Neural progenitor cell (in vitro differentiated cells): ENCODE measurements at regions not wholly inside any gene's neighbourhood (a gene's known extent, or its start where the extent isn't known, plus 50 kb on each side); places are given as distances from the start of the nearest gene placed in this dataset.

Source experiments
- DNase-seq: peaks from one replicate; pipeline ENCODE4 v3.0.0-alpha.2; 2016; ENCODE audit warnings: low spot score
- H2AFZ ChIP-seq: fragments of 200-600 bp; sonication (generic); replicated peaks from 2 replicates; pipeline ENCODE4 v1.6.1; 2016; ENCODE audit warnings: antibody characterized with exemption
- H3F3A ChIP-seq: fragments of 200-600 bp; sonication (generic); 2 replicates; pipeline ENCODE4 v1.6.1; 2016; ENCODE audit warnings: antibody characterized with exemption, low read depth
- H3K27ac ChIP-seq: fragments of 200-600 bp; sonication (generic); 2 replicates; pipeline ENCODE4 v1.5.1; 2016; ENCODE audit warnings: mild to moderate bottlenecking
- H3K27me3 ChIP-seq: fragments of 200-600 bp; sonication (generic); 2 replicates; pipeline ENCODE4 v1.6.1; 2016; ENCODE audit warnings: mild to moderate bottlenecking, moderate library complexity
- H3K36me3 ChIP-seq: fragments of 200-600 bp; sonication (generic); 2 replicates; pipeline ENCODE4 v1.5.1; 2016
- H3K4me1 ChIP-seq: fragments of 200-600 bp; sonication (generic); 2 replicates; pipeline ENCODE4 v1.6.1; 2016; ENCODE audit warnings: mixed run types
- H3K4me2 ChIP-seq: fragments of 200-600 bp; sonication (generic); 2 replicates; pipeline ENCODE4 v1.6.1; 2016
- H3K4me3 ChIP-seq: fragments of 200-600 bp; sonication (generic); 2 replicates; pipeline ENCODE4 v1.5.1; 2016
- H3K79me2 ChIP-seq: fragments of 200-600 bp; sonication (generic); 2 replicates; pipeline ENCODE4 v1.6.1; 2016; ENCODE audit warnings: low read depth
- H3K9ac ChIP-seq: fragments of 200-600 bp; sonication (generic); 2 replicates; pipeline ENCODE4 v1.6.1; 2016
- H3K9me3 ChIP-seq: fragments of 200-600 bp; sonication (generic); 2 replicates; pipeline ENCODE4 v1.5.1; 2016; ENCODE audit warnings: low read depth
- H4K20me1 ChIP-seq: fragments of 200-600 bp; sonication (generic); 2 replicates; pipeline ENCODE4 v1.6.1; 2016; ENCODE audit warnings: low read depth
- H3K27ac Mint-ChIP-seq: 3 replicates; pipeline ENCODE4 v1.8.0; 2021; ENCODE audit warnings: mixed read lengths
- H3K27me3 Mint-ChIP-seq: 2 replicates; pipeline ENCODE4 v1.8.0; 2022; ENCODE audit warnings: low read depth, mild to moderate bottlenecking, inconsistent platforms, moderate library complexity, mixed read lengths; ENCODE audit not compliant: insufficient read depth
- H3K36me3 Mint-ChIP-seq: 3 replicates; pipeline ENCODE4 v1.8.0; 2021; ENCODE audit warnings: mixed read lengths
- H3K4me1 Mint-ChIP-seq: 3 replicates; pipeline ENCODE4 v1.8.0; 2021; ENCODE audit warnings: mixed read lengths
- H3K4me3 Mint-ChIP-seq: 3 replicates; pipeline ENCODE4 v1.8.0; 2021; ENCODE audit warnings: mild to moderate bottlenecking, moderate library complexity, mixed read lengths
- H3K9me3 Mint-ChIP-seq: 3 replicates; pipeline ENCODE4 v1.8.0; 2020; ENCODE audit warnings: mixed read lengths
- EZH2 ChIP-seq: fragments of 200-600 bp; sonication (generic); IDR thresholded peaks from 2 replicates; pipeline ENCODE4 v1.6.1; 2017; ENCODE audit warnings: antibody characterized with exemption, mild to moderate bottlenecking, moderate library complexity
- EZH2phosphoT487 ChIP-seq: fragments of 200-600 bp; sonication (generic); IDR thresholded peaks from 2 replicates; pipeline ENCODE4 v1.6.1; 2017; ENCODE audit warnings: antibody characterized with exemption
- TF ChIP-seq, protein P1 (sequence below): fragments of 200-600 bp; sonication (generic); IDR thresholded peaks from 2 replicates; pipeline ENCODE4 v1.5.1; 2017; ENCODE audit warnings: antibody characterized with exemption, mild to moderate bottlenecking

DNA sequence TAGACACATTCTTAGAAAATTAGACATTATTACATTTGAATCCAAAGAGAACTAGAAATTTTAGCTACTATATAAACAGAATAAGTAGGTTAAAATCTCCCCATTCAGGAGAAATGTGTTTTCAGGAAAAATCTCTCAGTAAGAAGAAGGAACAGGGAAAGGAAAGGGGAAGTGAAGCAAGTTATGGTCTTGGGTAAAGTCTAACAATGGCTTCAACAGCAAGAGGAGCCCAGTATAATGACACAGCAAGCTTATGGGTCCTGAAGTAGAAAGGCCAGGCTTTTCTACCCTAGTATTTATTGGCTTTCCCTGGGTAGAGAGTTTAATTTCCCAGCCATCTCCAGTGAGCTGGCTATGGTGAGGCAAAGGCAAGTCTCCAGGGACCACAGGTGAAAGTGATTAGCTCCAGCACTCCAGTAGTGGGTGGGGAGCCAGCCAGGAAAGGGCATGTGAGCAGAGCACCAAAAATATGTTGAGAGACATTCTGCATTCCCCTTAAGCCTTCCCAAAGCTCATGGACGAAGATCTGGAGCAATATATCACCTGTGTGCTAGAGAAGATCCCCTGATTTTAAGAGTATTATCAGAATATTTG lies 981.7 kb downstream of the NR2F1-AS1 start:
- H4K20me1 ChIP-seq, result no peaks in the 10 kb centered on the region
- H3K4me3 ChIP-seq, result no peak overlapping the region
- H3K9me3 ChIP-seq, result no peaks in the 10 kb centered on the region
- Mint-ChIP-seq H3K27ac (no peak overlapping the region), H3K36me3 (peaks cover 2% of the 10 kb centered on the region), H3K27me3 (peaks cover 2% of the 10 kb centered on the region), H3K9me3 (peaks cover 5% of the 10 kb centered on the region), H3K4me3 (no peak overlapping the region), H3K4me1 (peaks cover 6% of the 10 kb centered on the region)
- no peak overlapping the region for H3K9ac ChIP-seq
- H3K79me2 ChIP-seq, result no peaks in the 10 kb centered on the region
- no peak overlapping the region for H3K4me2 ChIP-seq
- TF ChIP-seq EZH2phosphoT487 (no peak), EZH2 (no peak)
- TF ChIP-seq, protein P1, sequence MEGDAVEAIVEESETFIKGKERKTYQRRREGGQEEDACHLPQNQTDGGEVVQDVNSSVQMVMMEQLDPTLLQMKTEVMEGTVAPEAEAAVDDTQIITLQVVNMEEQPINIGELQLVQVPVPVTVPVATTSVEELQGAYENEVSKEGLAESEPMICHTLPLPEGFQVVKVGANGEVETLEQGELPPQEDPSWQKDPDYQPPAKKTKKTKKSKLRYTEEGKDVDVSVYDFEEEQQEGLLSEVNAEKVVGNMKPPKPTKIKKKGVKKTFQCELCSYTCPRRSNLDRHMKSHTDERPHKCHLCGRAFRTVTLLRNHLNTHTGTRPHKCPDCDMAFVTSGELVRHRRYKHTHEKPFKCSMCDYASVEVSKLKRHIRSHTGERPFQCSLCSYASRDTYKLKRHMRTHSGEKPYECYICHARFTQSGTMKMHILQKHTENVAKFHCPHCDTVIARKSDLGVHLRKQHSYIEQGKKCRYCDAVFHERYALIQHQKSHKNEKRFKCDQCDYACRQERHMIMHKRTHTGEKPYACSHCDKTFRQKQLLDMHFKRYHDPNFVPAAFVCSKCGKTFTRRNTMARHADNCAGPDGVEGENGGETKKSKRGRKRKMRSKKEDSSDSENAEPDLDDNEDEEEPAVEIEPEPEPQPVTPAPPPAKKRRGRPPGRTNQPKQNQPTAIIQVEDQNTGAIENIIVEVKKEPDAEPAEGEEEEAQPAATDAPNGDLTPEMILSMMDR, result no peak
- no peak for DNase-seq
- peaks cover 4% of the 10 kb centered on the region for H3F3A ChIP-seq
- H3K4me1 ChIP-seq, result peaks cover 20% of the 10 kb centered on the region
- peak overlapping the region; percentile 61 for H2AFZ ChIP-seq
- H3K27ac ChIP-seq, result no peak overlapping the region
- no peaks in the 10 kb centered on the region for H3K36me3 ChIP-seq
- H3K27me3 ChIP-seq, result no peaks in the 10 kb centered on the region

DNA sequence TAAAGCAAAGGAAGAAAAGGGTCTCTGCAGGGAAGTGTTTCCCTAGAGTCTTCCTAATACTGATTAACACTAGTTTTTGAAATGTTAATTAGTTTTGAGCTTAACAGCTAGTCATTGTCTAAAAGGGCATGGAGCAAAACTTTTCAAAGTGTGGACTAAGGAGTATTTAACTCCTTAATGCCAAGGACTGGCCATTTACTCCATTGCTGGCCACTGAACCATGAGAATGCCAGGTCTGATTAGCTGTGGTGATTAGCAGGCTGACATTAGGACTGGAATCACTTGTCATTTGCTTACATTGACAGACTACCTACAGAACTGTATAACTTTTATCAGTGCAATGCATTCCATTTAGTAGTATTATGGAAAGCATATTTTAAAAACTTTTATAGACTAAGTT lies 987.0 kb downstream of the NR2F1-AS1 start:
- H3K36me3 Mint-ChIP-seq, result peaks cover 4% of the 10 kb centered on the region
- peak; percentile 87 for DNase-seq
- peaks cover 37% of the 10 kb centered on the region for H3K4me1 ChIP-seq

DNA sequence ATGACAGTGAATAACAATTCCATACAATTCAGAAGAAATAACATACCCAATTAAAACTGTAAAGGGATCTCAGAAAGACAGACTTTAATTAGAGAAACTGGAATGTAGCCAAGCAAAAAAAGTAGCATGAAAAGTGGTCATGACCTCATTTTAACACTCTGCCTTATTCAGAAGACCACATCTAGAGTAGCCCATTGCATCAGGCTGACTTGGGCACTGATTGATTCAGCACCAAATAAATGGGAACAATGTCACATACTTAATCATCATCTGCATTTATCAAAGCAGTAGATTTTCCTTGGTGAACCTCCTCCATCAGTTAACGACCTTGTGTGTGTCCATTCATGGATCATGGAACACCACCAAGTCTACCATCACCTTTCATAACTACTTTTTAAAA lies 992.1 kb downstream of the NR2F1-AS1 start:
- Histone ChIP-seq H2AFZ (no peak overlapping the region), H3K4me2 (no peak overlapping the region), H3K9ac (no peak overlapping the region), H3K4me1 (peaks cover 18% of the 10 kb centered on the region), H3K27me3 (no peaks in the 10 kb centered on the region), H3K79me2 (no peaks in the 10 kb centered on the region), H3K36me3 (no peaks in the 10 kb centered on the region), H4K20me1 (no peaks in the 10 kb centered on the region), H3K4me3 (no peak overlapping the region), H3K27ac (no peak overlapping the region), H3K9me3 (peaks cover under 1% of the 10 kb centered on the region), H3F3A (peaks cover 7% of the 10 kb centered on the region)
- H3K27ac Mint-ChIP-seq, result no peak overlapping the region
- peaks cover 2% of the 10 kb centered on the region for H3K36me3 Mint-ChIP-seq
- peaks cover 6% of the 10 kb centered on the region for H3K9me3 Mint-ChIP-seq
- TF ChIP-seq EZH2phosphoT487 (no peak), EZH2 (no peak)
- TF ChIP-seq, protein P1, result no peak
- no peak for DNase-seq
- H3K4me1 Mint-ChIP-seq, result peaks cover 11% of the 10 kb centered on the region
- H3K4me3 Mint-ChIP-seq, result no peak overlapping the region
- H3K27me3 Mint-ChIP-seq, result no peaks in the 10 kb centered on the region

More for the DNA sequence above, 987.0 kb downstream of the NR2F1-AS1 start:
- Mint-ChIP-seq H3K4me1 (peaks cover 17% of the 10 kb centered on the region), H3K4me3 (no peak overlapping the region), H3K27me3 (no peaks in the 10 kb centered on the region), H3K27ac (no peak overlapping the region), H3K9me3 (peaks cover 2% of the 10 kb centered on the region)
- H3K9me3 ChIP-seq, result no peaks in the 10 kb centered on the region
- peak overlapping the region; percentile 72 for H3K4me2 ChIP-seq
- H3K27ac ChIP-seq, result peak overlapping the region; percentile 57
- no peaks in the 10 kb centered on the region for H3K79me2 ChIP-seq
- no peaks in the 10 kb centered on the region for H4K20me1 ChIP-seq
- H2AFZ ChIP-seq, result no peak overlapping the region
- no peak overlapping the region for H3K9ac ChIP-seq
- peaks cover 14% of the 10 kb centered on the region for H3F3A ChIP-seq
- peak overlapping the region; percentile 28 for H3K4me3 ChIP-seq
- H3K27me3 ChIP-seq, result no peaks in the 10 kb centered on the region
- peak; percentile 28 for TF ChIP-seq EZH2phosphoT487
- TF ChIP-seq EZH2, result no peak
- H3K36me3 ChIP-seq, result no peaks in the 10 kb centered on the region

DNA sequence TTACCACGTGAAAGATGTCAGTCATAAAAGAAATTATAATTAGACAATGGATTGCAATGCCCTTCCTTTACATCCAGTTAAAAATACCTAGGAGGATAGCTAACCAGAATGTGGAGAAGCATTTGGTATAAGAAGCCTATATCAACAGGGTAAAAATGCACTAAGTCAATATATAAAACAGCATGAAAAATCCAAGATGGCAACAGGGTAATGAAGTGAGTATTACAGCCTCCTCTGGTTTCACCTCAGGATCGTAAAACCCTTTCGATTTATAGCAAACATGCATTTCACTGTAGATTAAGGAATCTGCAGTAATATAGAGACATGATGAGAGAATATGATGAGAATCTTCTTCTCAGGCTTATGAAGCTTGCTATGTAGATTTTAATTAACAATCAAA lies 999.3 kb downstream of the NR2F1-AS1 start:
- H3K4me3 Mint-ChIP-seq, result no peak overlapping the region
- no peak for DNase-seq
- Histone ChIP-seq H3K4me1 (peaks cover 8% of the 10 kb centered on the region), H3K27me3 (no peaks in the 10 kb centered on the region), H2AFZ (no peak overlapping the region), H4K20me1 (no peaks in the 10 kb centered on the region), H3K4me3 (no peak overlapping the region), H3F3A (no peaks in the 10 kb centered on the region), H3K9ac (no peak overlapping the region), H3K79me2 (no peaks in the 10 kb centered on the region), H3K4me2 (no peak overlapping the region), H3K27ac (no peak overlapping the region), H3K36me3 (no peaks in the 10 kb centered on the region), H3K9me3 (peaks cover 4% of the 10 kb centered on the region)
- H3K27me3 Mint-ChIP-seq, result no peaks in the 10 kb centered on the region
- no peak for TF ChIP-seq EZH2phosphoT487
- TF ChIP-seq, protein P1, result no peak
- no peak for TF ChIP-seq EZH2
- no peaks in the 10 kb centered on the region for H3K36me3 Mint-ChIP-seq
- peaks cover 18% of the 10 kb centered on the region for H3K9me3 Mint-ChIP-seq
- H3K27ac Mint-ChIP-seq, result no peak overlapping the region
- H3K4me1 Mint-ChIP-seq, result no peaks in the 10 kb centered on the region
